ENCODE measurements at regions not wholly inside any gene's neighbourhood (a gene's known extent, or its start where the extent isn't known, plus 50 kb on each side); places are given as distances from the start of the nearest gene placed in this dataset.

GRCh38 chr11:103602840-103603239 is 433.6 kb upstream of the DDI1 start:
- TF ChIP-seq TAF1 (conservative IDR thresholded peaks at IDR 0.05) (no peak), ATF3 (IDR thresholded peaks at IDR 0.05) (no peak), ZBTB33 (IDR thresholded peaks at IDR 0.05) (no peak), JUND (IDR thresholded peaks at IDR 0.05) (no peak), NR2F2 (IDR thresholded peaks at IDR 0.05) (no peak), FOXA2 (IDR thresholded peaks at IDR 0.05) (no peak), MAX (IDR thresholded peaks at IDR 0.05) (no peak), YY1 (IDR thresholded peaks at IDR 0.05) (no peak), CTCF (IDR thresholded peaks at IDR 0.05; ENCODE audit: low read depth, low read length, missing input control) (no peak), RXRA (IDR thresholded peaks at IDR 0.05) (no peak), HNF4G (IDR thresholded peaks at IDR 0.05) (no peak), FOXA1 (IDR thresholded peaks at IDR 0.05) (no peak), SP1 (IDR thresholded peaks at IDR 0.05) (no peak), GABPA (IDR thresholded peaks at IDR 0.05 in 1 of 2, conservative IDR thresholded peaks at IDR 0.05 in 1 of 2) (no peak), EGR1 (IDR thresholded peaks at IDR 0.05; ENCODE audit: low read depth in 2 of 2) (no peak), HNF4A (conservative IDR thresholded peaks at IDR 0.05) (no peak), RAD21 (IDR thresholded peaks at IDR 0.05) (no peak)
- no peaks in the 10 kb centered on the region for H3K9me3 ChIP-seq (ENCODE audit: control insufficient read depth in 4 of 4, low read length in 3 of 4)
- DNase-seq (ENCODE audit: low spot score): no peak

GRCh38 chr11:103604310-103604709 is 432.1 kb upstream of the DDI1 start:
- TF ChIP-seq FOXA1 (IDR thresholded peaks at IDR 0.05) (no peak), ATF3 (IDR thresholded peaks at IDR 0.05) (no peak), EGR1 (IDR thresholded peaks at IDR 0.05; ENCODE audit: low read depth in 2 of 2) (no peak), REST (IDR thresholded peaks at IDR 0.05) (no peak), RXRA (IDR thresholded peaks at IDR 0.05) (no peak)
- DNase-seq (ENCODE audit: low spot score): no peak

More at GRCh38 chr11:103602840-103603239, 433.6 kb upstream of the DDI1 start:
- Histone ChIP-seq H3K27ac (ENCODE audit: low read depth in 1 of 2, low read length in 2 of 2) (no peak overlapping the region), H3K4me1 (ENCODE audit: control insufficient read depth in 4 of 4, insufficient read depth in 4 of 4, low read length in 3 of 4) (no peaks in the 10 kb centered on the region), H3K9ac (ENCODE audit: low read depth in 1 of 2, low read length in 2 of 2) (no peak overlapping the region), H3K4me3 (ENCODE audit: low read depth in 1 of 3, low read length in 3 of 3) (no peak overlapping the region), H3K27me3 (ENCODE audit: control insufficient read depth in 4 of 4, insufficient read depth in 4 of 4, low read length in 3 of 4) (no peaks in the 10 kb centered on the region), H3K36me3 (ENCODE audit: control insufficient read depth in 4 of 4, insufficient read depth in 3 of 4, low read depth in 1 of 4, low read length in 3 of 4) (no peaks in the 10 kb centered on the region)

More at GRCh38 chr11:103604310-103604709, 432.1 kb upstream of the DDI1 start:
- Histone ChIP-seq H3K9ac (ENCODE audit: low read depth in 1 of 2, low read length in 2 of 2) (no peak overlapping the region), H3K27ac (ENCODE audit: low read depth in 1 of 2, low read length in 2 of 2) (no peak overlapping the region), H3K27me3 (ENCODE audit: control insufficient read depth in 4 of 4, insufficient read depth in 4 of 4, low read length in 3 of 4) (no peaks in the 10 kb centered on the region), H3K4me3 (ENCODE audit: low read depth in 1 of 3, low read length in 3 of 3) (no peak overlapping the region), H3K4me1 (ENCODE audit: control insufficient read depth in 4 of 4, insufficient read depth in 4 of 4, low read length in 3 of 4) (no peaks in the 10 kb centered on the region), H3K9me3 (ENCODE audit: control insufficient read depth in 4 of 4, low read length in 3 of 4) (no peaks in the 10 kb centered on the region), H3K36me3 (ENCODE audit: control insufficient read depth in 4 of 4, insufficient read depth in 3 of 4, low read depth in 1 of 4, low read length in 3 of 4) (no peaks in the 10 kb centered on the region)
- 73% methylated on average over 2 of the region's 2 CpGs for WGBS

All from liver (tissue), 8 donors.